Esophagus (tissue), 2 donors: ENCODE measurements at regions not wholly inside any gene's neighbourhood (a gene's known extent, or its start where the extent isn't known, plus 50 kb on each side); places are given as distances from the start of the nearest gene placed in this dataset.

Source experiments
- H3K27ac ChIP-seq, 2 donors: one replicate each; pipeline ENCODE4 v1.5.1; 2013; ENCODE audit warnings: low read depth in 2 of 2, mild to moderate bottlenecking in 2 of 2, inconsistent platforms in 1 of 2, low read length in 1 of 2, moderate library complexity in 1 of 2
- H3K27me3 ChIP-seq, 2 donors: one replicate each; pipeline ENCODE4 v1.6.1; 2013; ENCODE audit warnings: low read length in 2 of 2, control low read depth in 1 of 2, mild to moderate bottlenecking in 1 of 2; ENCODE audit not compliant: insufficient read depth in 2 of 2, control insufficient read depth in 1 of 2
- H3K36me3 ChIP-seq, 2 donors: one replicate each; pipeline ENCODE4 v1.6.1; 2013; ENCODE audit warnings: low read length in 1 of 2; ENCODE audit not compliant: control insufficient read depth in 2 of 2, insufficient read depth in 2 of 2
- H3K4me1 ChIP-seq, 2 donors: one replicate each; pipeline ENCODE4 v1.6.1; 2013; ENCODE audit warnings: low read length in 1 of 2; ENCODE audit not compliant: control insufficient read depth in 2 of 2, insufficient read depth in 2 of 2
- H3K4me3 ChIP-seq, 2 donors: one replicate each; pipeline ENCODE4 v1.5.1; 2013; ENCODE audit warnings: low read length in 2 of 2, mild to moderate bottlenecking in 2 of 2, low read depth in 1 of 2, moderate library complexity in 1 of 2
- H3K9me3 ChIP-seq, 2 donors: one replicate each; pipeline ENCODE4 v1.6.1; 2013; ENCODE audit warnings: mild to moderate bottlenecking in 2 of 2, low read depth in 1 of 2, low read length in 1 of 2, moderate library complexity in 1 of 2; ENCODE audit not compliant: control insufficient read depth in 2 of 2, insufficient read depth in 1 of 2
- WGBS, 2 donors: extraction: QIAGEN DNeasy Blood & Tissue Kit; methylation state at CpG; one replicate each; pipeline ENCODE4 v1.1.7; 2013; 5-methylcytosine and 5-hydroxymethylcytosine counted together
- donor health status: healthy with polysubstance abuse.
- donor health status: Bipolar disorder and iron deficiency.

- Histone ChIP-seq H3K27me3 (no peaks in the 10 kb centered on the region), H3K4me1 (no peaks in the 10 kb centered on the region), H3K36me3 (no peaks in the 10 kb centered on the region), H3K9me3 (no peaks in the 10 kb centered on the region), H3K27ac (no peak overlapping the region), H3K4me3 (no peak overlapping the region)
- WGBS, 2 donors, result 1 to 30% methylated on average over 2 of the region's 2 CpGs
Measured at GRCh38 chr13:85742355-85742754, 56.9 kb downstream of the SLITRK6 start.

- no peaks in the 10 kb centered on the region for H3K36me3 ChIP-seq
- no peak overlapping the region for H3K27ac ChIP-seq
- no peaks in the 10 kb centered on the region for H3K27me3 ChIP-seq
- no peaks in the 10 kb centered on the region for H3K4me1 ChIP-seq
- no peaks in the 10 kb centered on the region for H3K9me3 ChIP-seq
- WGBS, 2 donors, result 77 to 85% methylated on average over 3 of the region's 3 CpGs
- no peak overlapping the region for H3K4me3 ChIP-seq
Measured at GRCh38 chr13:85741017-85741416, 58.2 kb downstream of the SLITRK6 start.

- WGBS, 2 donors, result 66 to 72% methylated on average over 9 of the region's 9 CpGs
- H3K27me3 ChIP-seq, result no peaks in the 10 kb centered on the region
- H3K27ac ChIP-seq, result no peak overlapping the region
- H3K4me1 ChIP-seq, result no peaks in the 10 kb centered on the region
- no peaks in the 10 kb centered on the region for H3K9me3 ChIP-seq
- H3K4me3 ChIP-seq, result no peak overlapping the region
- H3K36me3 ChIP-seq, result no peaks in the 10 kb centered on the region
Measured at GRCh38 chr13:85738696-85739320, 60.4 kb downstream of the SLITRK6 start.

GRCh38 chr13:85737952-85738351 lies 61.3 kb downstream of the SLITRK6 start:
- Histone ChIP-seq H3K27me3 (no peaks in the 10 kb centered on the region), H3K4me1 (no peaks in the 10 kb centered on the region), H3K4me3 (no peak overlapping the region), H3K27ac (no peak overlapping the region), H3K9me3 (no peaks in the 10 kb centered on the region), H3K36me3 (no peaks in the 10 kb centered on the region)
- WGBS, 2 donors, result 86 to 87% methylated on average over 1 of the region's 1 CpG

- Histone ChIP-seq H3K27me3 (no peaks in the 10 kb centered on the region), H3K4me1 (no peaks in the 10 kb centered on the region), H3K9me3 (no peaks in the 10 kb centered on the region), H3K4me3 (no peak overlapping the region), H3K36me3 (no peaks in the 10 kb centered on the region), H3K27ac (no peak overlapping the region)
Measured at GRCh38 chr13:85729296-85729695, 69.9 kb downstream of the SLITRK6 start.

GRCh38 chr13:85728811-85729210 lies 70.4 kb downstream of the SLITRK6 start:
- no peaks in the 10 kb centered on the region for H3K9me3 ChIP-seq
- H3K4me3 ChIP-seq, result no peak overlapping the region
- no peaks in the 10 kb centered on the region for H3K36me3 ChIP-seq
- no peaks in the 10 kb centered on the region for H3K4me1 ChIP-seq
- no peaks in the 10 kb centered on the region for H3K27me3 ChIP-seq
- H3K27ac ChIP-seq, result no peak overlapping the region

GRCh38 chr13:85725433-85725832 lies 73.8 kb downstream of the SLITRK6 start:
- WGBS, 2 donors, result 93% methylated on average over 2 of the region's 2 CpGs
- H3K27ac ChIP-seq, result no peak overlapping the region
- H3K4me3 ChIP-seq, result no peak overlapping the region

GRCh38 chr13:85724546-85725432 lies 74.4 kb downstream of the SLITRK6 start:
- no peaks in the 10 kb centered on the region for H3K4me1 ChIP-seq
- H3K27me3 ChIP-seq, result no peaks in the 10 kb centered on the region
- no peak overlapping the region for H3K4me3 ChIP-seq
- H3K36me3 ChIP-seq, result no peaks in the 10 kb centered on the region
- no peak overlapping the region for H3K27ac ChIP-seq
- WGBS, 2 donors, result 75 to 76% methylated on average over 12 of the region's 12 CpGs
- no peaks in the 10 kb centered on the region for H3K9me3 ChIP-seq

More at GRCh38 chr13:85725433-85725832, 73.8 kb downstream of the SLITRK6 start:
- no peaks in the 10 kb centered on the region for H3K36me3 ChIP-seq
- H3K9me3 ChIP-seq, result no peaks in the 10 kb centered on the region
- no peaks in the 10 kb centered on the region for H3K27me3 ChIP-seq
- H3K4me1 ChIP-seq, result no peaks in the 10 kb centered on the region

GRCh38 chr13:85719749-85720148 lies 79.5 kb downstream of the SLITRK6 start:
- Histone ChIP-seq H3K9me3 (no peaks in the 10 kb centered on the region), H3K36me3 (no peaks in the 10 kb centered on the region), H3K27ac (no peak overlapping the region), H3K4me1 (no peaks in the 10 kb centered on the region), H3K27me3 (no peaks in the 10 kb centered on the region), H3K4me3 (no peak overlapping the region)
- WGBS, 2 donors, result 88 to 91% methylated on average over 1 of the region's 1 CpG

- 91 to 93% methylated on average over 3 of the region's 3 CpGs for WGBS, 2 donors
- Histone ChIP-seq H3K9me3 (no peaks in the 10 kb centered on the region), H3K27ac (no peak overlapping the region), H3K4me1 (no peaks in the 10 kb centered on the region), H3K36me3 (no peaks in the 10 kb centered on the region), H3K4me3 (no peak overlapping the region), H3K27me3 (no peaks in the 10 kb centered on the region)
Measured at GRCh38 chr13:85717921-85718320, 81.3 kb downstream of the SLITRK6 start.
